ENCODE measurements at regions not wholly inside any gene's neighbourhood (a gene's known extent, or its start where the extent isn't known, plus 50 kb on each side); places are given as distances from the start of the nearest gene placed in this dataset.

- no peak for DNase-seq (ENCODE audit: low read depth in 1 of 2, low spot score in 1 of 2)
These were observed 383.5 kb downstream of the ARHGEF28 start for GRCh38 chr5:74009502-74009901.

GRCh38 chr5:74007193-74007592, 381.2 kb downstream of the ARHGEF28 start:
- no peak for DNase-seq (ENCODE audit: low read depth in 1 of 2, low spot score in 1 of 2)

DNA sequence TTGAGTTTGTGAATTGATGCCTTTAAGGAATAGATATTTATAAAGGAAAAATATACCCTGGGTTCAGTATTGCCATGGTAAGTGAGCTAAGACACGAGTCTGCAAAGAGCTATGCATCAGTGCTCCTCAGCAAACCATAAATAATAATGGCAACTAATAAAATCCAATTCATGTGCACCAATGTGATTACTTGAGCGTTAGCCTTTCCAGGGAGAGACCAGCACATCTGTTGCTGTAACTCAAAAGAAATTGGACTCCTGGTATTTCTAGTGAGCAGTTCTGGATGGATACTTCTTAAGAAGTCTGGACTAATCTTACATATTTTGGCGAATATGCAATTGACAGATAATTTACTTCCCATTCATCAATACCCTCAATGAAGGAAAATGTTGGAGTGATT, 373.3 kb downstream of the ARHGEF28 start:
- DNase-seq (ENCODE audit: low read depth in 1 of 2, low spot score in 1 of 2): no peak

GRCh38 chr5:73998489-73998888, 372.5 kb downstream of the ARHGEF28 start:
- no peak for DNase-seq (ENCODE audit: low read depth in 1 of 2, low spot score in 1 of 2)

DNA sequence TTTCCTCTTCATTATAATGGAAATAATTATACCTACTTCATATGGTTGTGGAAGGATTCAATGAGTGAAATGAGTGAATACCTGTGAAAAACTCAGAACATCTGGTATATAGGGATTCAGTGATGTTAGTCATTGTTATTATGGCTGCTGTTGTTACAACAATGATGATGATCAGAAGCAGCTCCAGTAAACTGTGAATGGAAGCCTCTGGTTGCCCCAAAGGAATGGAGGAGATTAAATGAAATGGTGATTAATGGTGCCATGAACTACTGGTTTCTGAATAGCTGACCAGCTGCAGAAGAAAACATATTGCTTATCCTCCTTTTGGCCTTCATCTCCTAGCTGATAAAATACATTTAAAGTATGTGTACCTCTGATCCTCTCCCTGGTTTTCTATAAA, 372.0 kb downstream of the ARHGEF28 start:
- DNase-seq (ENCODE audit: low read depth in 1 of 2, low spot score in 1 of 2): no peak

GRCh38 chr5:73996151-73996755, 370.3 kb downstream of the ARHGEF28 start:
- no peak for DNase-seq (ENCODE audit: low read depth in 1 of 2, low spot score in 1 of 2)

DNA sequence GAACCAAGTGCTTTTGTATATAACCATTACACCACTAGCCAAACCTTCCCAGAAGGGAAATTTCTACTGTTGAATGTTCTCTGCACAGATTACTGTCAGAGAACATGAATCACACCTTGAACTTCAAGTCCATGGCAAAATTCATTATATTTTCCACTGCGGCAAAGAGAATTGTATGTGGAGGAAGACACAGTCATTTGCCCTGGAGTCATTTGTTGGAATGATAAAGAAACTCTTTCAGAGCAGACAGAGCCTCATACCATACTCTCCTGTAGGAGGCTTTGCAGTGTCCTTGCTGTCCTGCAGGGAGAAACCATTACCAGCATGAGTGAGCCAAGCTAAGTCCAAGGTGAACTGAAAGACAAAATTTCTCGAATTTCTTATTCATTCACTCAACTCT, 369.0 kb downstream of the ARHGEF28 start:
- no peak for DNase-seq (ENCODE audit: low read depth in 1 of 2, low spot score in 1 of 2)
